ENCODE measurements at regions not wholly inside any gene's neighbourhood (a gene's known extent, or its start where the extent isn't known, plus 50 kb on each side); places are given as distances from the start of the nearest gene placed in this dataset.

- no peak for DNase-seq
These were observed 432.7 kb downstream of the SLITRK5 start for GRCh38 chr13:88103824-88104223.

- DNase-seq = no peak
These were observed 433.4 kb downstream of the SLITRK5 start for GRCh38 chr13:88104576-88104975.

GRCh38 chr13:88107570-88107969 is 436.4 kb downstream of the SLITRK5 start:
- no peak for DNase-seq

GRCh38 chr13:88112526-88112925 is 441.4 kb downstream of the SLITRK5 start:
- DNase-seq = no peak

GRCh38 chr13:88115976-88116375 is 444.8 kb downstream of the SLITRK5 start:
- no peak for DNase-seq

GRCh38 chr13:88118952-88119351 is 447.8 kb downstream of the SLITRK5 start:
- DNase-seq = no peak

- no peak for DNase-seq
These were observed 453.0 kb downstream of the SLITRK5 start for GRCh38 chr13:88124142-88124541.

GRCh38 chr13:88125055-88125454 is 453.9 kb downstream of the SLITRK5 start:
- no peak for DNase-seq

- DNase-seq = no peak
These were observed 465.1 kb downstream of the SLITRK5 start for GRCh38 chr13:88136098-88136790.

- DNase-seq = no peak
These were observed 471.5 kb downstream of the SLITRK5 start for GRCh38 chr13:88142653-88143052.

- DNase-seq = no peak
These were observed 473.4 kb downstream of the SLITRK5 start for GRCh38 chr13:88144580-88144979.

GRCh38 chr13:88153353-88153752 is 482.2 kb downstream of the SLITRK5 start:
- no peak for DNase-seq

GRCh38 chr13:88154001-88154400 is 482.8 kb downstream of the SLITRK5 start:
- DNase-seq = no peak

- DNase-seq = no peak
These were observed 491.0 kb downstream of the SLITRK5 start for GRCh38 chr13:88162076-88162702.

- no peak for DNase-seq
These were observed 505.1 kb downstream of the SLITRK5 start for GRCh38 chr13:88176231-88176630.

GRCh38 chr13:88183440-88183839 is 512.3 kb downstream of the SLITRK5 start:
- no peak for DNase-seq

- no peak for DNase-seq
These were observed 517.8 kb downstream of the SLITRK5 start for GRCh38 chr13:88188986-88189385.

- no peak for DNase-seq
These were observed 518.6 kb downstream of the SLITRK5 start for GRCh38 chr13:88189728-88190127.

- no peak for DNase-seq
These were observed 524.9 kb downstream of the SLITRK5 start for GRCh38 chr13:88196106-88196505.

- DNase-seq = no peak
These were observed 546.2 kb downstream of the SLITRK5 start for GRCh38 chr13:88217372-88217771.

- no peak for DNase-seq
These were observed 546.7 kb downstream of the SLITRK5 start for GRCh38 chr13:88217883-88218282.

- no peak for DNase-seq
These were observed 552.8 kb downstream of the SLITRK5 start for GRCh38 chr13:88223958-88224357.

GRCh38 chr13:88235441-88235840 is 564.3 kb downstream of the SLITRK5 start:
- DNase-seq = no peak

GRCh38 chr13:88246239-88246638 is 575.1 kb downstream of the SLITRK5 start:
- DNase-seq = no peak

GRCh38 chr13:88248393-88248792 is 577.2 kb downstream of the SLITRK5 start:
- DNase-seq = no peak
